HG03103 (cell line): ENCODE measurements at regions not wholly inside any gene's neighbourhood (a gene's known extent, or its start where the extent isn't known, plus 50 kb on each side); places are given as distances from the start of the nearest gene placed in this dataset.
A peak's percentile ranks its signal among the peaks of the same experiment; 100 is the strongest.
"Not testable (repeated sequence)": the region's sequence is repeated elsewhere in the genome, so short reads cannot be mapped to it uniquely, and the experiment has no call there.

Source experiments
- ATAC-seq: cut with Tn5 transposase; IDR thresholded peaks from one replicate; pipeline ENCODE4 v1.9.1; 2021; ENCODE audit warnings: low read depth; ENCODE audit not compliant: unreplicated experiment

DNA sequence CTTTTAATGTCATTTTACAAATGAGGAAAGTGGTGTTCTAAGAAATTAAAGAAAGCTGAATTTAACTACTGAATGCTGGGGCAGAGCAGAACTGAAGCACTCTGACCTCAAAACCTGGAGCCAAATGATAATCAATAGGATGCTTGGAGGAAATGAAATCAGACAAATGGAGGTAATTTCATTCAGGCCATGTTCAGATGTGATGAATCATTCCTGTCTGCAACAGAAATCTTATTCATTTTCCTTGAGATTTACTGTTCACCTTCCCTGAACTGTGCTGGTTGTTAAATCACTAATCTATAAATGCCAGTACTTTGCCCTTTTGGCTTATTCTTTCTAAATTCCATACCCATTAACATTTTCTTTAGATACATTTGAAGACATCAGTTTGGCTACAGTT, 85.6 kb upstream of the SNX7 start:
- ATAC-seq = no peak

DNA sequence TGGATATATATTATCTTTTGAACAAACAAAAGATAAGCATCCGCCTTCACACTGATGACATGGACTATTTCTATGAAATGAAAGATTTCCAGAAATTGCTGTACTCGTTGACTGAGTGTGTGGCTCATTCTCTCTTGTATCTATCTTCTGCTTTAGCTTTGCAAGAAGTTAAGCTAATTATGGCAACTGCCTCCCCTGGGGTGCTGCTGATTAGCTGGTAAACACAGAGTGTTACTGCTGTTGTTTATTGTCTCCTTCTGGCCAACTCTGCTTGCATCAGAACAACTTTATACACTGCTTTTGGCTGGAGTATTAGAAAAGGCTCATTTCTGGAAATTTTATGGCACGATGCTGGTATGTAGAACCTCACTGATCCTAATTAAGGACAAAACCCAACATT, 95.6 kb upstream of the SNX7 start:
- ATAC-seq = no peak

DNA sequence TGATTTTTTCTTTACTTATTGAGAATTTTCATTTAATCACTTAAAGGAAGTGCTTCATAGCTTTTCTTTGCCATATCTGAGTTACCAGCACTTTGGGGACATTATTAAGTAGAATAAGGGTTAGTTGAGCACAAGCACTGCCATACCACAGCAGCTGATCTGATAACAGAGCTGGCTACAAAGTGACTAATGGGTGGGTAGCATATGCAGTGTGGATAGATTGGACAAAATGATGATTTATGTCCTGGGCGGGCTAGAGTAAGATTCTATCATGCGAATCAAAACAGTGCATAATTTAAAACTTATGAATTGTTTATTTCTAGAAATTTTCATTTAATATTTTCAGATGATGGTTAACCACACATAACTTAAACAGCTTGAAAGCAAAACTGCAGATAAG, 102.2 kb upstream of the SNX7 start:
- ATAC-seq = no peak

DNA sequence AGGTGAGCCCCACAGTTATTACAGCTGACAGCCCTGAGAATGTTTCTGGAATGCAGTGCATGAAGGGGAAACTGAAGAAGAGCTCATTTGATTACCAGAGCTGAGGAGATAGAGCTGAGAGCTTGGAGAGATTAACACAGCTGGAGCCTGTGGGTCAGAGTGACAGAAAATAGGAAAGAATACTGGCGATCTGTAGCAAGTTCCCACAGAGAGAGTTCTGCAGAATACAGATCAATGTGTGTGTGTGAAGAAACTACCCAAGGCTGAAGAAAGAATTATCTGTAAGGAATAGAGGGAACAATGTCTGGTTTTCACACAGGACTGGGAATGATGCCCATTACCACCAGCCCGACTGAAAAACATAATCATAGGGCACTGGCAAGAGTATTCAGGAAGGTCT, 103.6 kb upstream of the SNX7 start:
- ATAC-seq = no peak

DNA sequence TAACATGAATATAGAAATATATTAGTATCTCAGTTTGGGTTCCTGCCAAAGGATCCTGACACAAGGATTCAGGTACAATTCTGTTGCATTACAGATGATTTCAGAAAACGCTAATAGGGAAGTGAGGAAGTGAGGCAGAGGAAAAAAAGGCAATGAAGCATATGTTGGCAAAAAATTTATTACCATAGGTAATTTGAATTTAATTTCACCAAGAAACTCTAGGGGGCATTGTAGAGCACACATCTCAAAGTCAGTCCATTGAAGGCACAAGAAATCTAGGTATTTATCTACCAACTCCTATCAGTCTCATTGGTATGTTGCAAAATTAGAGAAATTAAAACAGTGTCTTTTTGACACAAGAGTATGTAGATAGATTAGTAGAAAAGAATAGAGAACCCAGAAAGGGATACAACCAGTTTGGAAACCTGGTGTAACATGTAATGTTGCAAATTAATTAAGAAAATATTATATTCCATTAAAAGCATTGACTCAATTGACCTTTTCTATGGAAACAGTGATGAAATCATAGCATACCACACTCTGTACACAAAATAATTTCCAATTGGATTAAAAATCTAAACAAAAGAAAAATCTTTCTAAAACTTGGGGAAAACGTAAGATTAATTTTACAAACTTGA, 104.9 kb upstream of the SNX7 start:
- ATAC-seq = no peak

DNA sequence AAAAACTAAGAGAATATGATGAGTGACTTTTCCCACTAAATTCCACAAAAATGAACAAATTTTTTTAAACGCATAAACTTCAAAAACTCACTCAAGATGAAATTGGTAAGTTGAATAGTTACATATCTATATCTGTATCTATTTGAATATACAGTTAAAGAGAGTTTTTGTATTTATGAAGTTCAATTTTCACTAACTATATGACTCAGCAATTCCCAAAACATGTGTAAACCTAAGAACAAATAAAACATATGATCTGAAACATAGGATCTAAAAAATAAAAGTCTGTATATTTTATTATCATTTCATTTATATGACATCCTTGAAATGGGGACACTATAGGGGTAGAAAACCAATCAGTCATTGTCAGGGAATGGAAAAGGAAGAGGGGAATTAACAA, 105.7 kb upstream of the SNX7 start:
- no peak for ATAC-seq

- ATAC-seq = not testable (repeated sequence)
These were observed 108.9 kb upstream of the SNX7 start for GRCh38 chr1:98552576-98553074.

DNA sequence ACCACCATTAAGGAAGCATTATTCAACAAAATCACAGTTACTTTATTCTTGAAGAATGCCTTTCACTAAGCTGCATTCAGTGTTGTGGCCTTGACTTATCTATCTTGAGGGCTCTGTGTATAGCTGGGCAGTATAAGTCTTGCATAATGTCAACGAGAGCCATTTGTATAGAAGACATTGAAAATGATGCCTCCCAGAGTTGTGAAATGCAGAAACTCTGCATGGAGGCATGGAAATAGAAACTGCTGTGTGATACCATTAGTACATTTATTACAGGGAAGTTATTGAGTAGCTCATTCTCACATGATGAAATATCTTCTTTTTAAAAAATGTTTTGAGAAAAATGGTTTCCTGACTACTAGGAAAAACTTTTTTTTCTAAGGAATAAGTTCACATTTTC, 111.4 kb upstream of the SNX7 start:
- ATAC-seq = no peak

- ATAC-seq = no peak
These were observed 115.2 kb upstream of the SNX7 start for GRCh38 chr1:98546319-98546718.

GRCh38 chr1:98538106-98538505, 123.4 kb upstream of the SNX7 start:
- no peak for ATAC-seq

DNA sequence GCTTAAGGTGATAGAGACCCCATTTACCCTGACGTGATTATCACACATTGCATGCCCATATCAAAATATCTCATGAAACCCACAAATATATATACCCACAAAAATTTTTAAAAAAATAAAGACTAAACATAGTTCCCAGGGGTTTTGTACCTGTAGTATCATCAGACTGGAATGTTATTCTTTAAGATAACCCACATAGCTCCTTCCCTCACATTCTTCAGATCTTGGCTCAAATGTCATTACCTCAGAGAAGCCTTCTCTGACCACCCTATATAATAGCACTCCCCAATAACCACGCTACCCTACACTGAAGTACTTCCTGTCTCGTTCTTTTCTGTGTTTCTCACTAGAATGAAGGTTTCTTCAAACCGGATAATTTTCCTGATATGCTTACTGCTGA, 138.3 kb upstream of the SNX7 start:
- ATAC-seq = no peak

- no peak for ATAC-seq
These were observed 145.2 kb upstream of the SNX7 start for GRCh38 chr1:98516306-98516705.

DNA sequence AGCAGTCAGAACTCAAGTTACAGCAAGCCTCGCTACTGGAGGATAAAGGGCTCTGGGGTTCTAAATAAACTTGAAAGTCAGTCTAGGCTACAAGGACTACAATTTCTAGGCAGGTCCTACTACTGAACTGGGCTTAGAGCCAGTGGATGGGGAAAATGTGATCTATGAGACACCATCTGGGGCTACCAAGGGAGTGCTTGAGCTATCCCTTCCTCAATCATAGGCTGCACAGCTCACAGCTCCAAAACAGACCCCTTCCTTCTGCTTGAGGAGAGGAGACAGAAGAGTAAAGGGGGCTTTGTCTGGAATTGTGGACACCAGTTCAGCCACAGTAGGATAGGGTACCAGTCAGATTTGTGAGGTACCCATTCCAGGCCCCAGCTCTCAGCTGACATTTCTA, 145.8 kb upstream of the SNX7 start:
- ATAC-seq = no peak

DNA sequence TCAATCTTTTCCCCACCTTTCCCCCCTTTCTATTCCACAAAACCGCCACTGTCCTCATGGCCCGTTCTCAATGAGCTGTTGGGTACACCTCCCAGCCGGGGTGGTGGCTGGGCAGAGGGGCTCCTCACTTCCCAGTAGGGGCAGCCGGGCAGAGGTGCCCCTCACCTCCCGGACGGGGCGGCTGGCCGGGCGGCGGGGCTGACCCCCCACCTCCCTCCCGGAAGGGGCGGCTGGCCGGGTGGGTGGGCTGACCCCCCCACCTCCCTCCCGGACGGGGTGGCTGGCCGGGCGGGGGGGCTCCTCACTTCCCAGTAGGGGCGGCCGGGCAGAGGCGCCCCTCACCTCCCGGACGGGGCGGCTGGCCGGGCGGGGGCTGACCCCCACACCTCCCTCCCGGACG, 149.3 kb upstream of the SNX7 start:
- ATAC-seq = not testable (repeated sequence)

- no peak for ATAC-seq
These were observed 157.8 kb upstream of the SNX7 start for GRCh38 chr1:98503771-98504170.

DNA sequence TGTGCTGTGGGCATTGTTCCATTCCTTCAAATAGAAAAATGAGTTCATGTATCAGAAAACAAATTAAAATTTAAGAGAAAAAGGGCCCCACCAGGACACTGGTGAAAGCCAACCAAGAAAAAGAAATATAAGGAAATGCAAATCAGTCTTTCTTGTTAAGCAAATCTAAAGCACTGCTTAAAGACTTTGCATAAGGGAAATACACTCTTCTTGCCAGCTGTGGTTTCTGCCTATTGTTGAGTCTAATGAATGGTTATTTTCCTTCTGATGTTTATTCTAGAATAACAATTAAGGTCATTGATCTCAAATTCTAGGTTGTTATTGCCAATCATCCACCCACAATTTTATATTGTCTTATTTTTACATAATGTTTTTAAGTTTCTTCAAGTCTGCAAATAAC, 158.6 kb upstream of the SNX7 start:
- ATAC-seq = no peak

DNA sequence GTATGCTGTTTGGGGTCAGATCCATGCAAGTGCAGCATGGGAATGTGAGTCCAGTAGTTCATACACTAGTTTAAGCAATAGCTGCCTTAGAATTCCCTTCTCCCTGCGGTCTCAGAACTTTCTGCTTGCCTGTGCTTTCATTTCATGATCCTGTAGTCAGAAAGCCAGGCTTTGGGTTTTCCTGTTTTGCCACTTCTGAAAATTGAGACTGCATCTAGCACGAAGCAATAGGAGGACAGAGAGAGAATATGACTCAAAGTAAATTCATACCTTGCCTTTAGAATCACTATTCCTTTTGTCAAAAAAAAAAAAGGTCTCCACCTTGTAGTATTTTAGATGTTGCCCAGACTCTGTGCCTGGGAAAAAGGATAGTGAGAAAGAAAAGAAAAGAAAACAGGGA, 161.2 kb upstream of the SNX7 start:
- no peak for ATAC-seq

DNA sequence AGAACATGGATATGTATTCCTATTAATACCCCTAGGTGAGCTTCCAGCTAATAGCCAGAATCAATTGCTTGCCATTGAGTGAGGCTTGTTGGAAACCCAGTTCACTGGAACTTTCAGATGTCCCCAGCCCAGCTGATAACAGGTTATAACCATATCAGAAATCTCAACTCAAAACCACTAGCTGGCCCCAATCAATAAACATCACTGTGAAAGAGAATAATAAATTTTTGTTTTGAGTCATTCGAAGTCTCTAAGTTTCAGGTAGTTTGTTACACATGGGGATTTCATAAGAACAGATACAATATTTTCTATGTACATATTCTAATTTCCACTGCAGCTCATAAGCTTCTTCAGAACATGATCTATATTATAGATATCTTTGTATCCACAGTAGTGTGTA, 162.9 kb upstream of the SNX7 start:
- no peak for ATAC-seq

- ATAC-seq = no peak
These were observed 164.0 kb upstream of the SNX7 start for GRCh38 chr1:98497497-98497896.

DNA sequence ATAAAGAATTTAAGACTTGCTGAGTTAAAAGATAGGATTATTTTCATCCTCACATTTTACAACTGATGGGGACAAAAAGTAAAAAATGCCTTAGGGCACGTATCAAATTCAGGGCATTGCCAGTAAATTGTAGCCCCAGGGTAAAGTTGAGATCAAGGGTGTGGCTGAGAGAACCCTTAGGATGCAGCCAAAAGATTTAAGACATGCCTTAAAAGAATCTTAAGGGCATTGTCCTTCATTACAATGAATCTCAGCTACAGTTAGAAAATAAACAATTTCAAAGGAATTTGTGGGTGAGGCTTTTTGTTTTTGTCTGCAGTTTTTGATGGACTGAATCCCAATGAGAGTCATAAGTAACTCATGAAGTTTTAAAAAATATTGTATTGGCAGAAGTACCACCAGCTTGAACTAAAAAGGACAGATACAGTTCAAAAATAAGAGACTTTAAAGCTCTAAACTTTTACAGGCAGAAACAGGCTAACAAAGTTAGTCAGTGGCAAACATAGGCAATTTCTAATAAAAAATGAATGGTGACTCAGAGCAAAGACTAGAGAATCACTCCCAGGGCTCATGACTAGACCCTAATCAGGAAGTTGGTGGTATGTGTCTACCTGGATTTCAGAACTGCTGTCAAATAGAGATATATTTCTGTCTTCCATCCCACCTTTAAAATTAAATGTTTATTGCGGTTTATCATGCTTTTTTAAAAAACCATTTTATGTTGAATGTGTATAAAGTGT, 165.1 kb upstream of the SNX7 start:
- no peak for ATAC-seq

DNA sequence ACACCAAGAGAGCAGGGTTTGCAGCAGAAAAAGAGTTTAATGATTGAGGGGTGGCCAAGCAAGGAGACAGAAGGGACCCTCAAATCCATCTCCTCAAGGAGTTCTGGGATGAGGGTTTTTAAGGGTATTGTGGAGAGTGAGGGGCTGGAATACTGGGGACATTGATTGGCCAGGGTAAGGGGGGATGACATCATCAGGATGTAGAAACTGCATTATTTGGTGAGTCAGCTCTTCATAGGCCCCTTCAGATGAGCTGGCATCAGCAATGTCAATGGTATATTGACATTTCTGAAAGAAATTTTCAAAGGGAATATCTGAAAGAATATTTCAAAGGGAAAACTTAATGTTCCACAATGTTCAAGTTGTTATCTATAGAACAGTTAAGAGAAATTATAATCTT, 168.1 kb upstream of the SNX7 start:
- ATAC-seq = no peak

DNA sequence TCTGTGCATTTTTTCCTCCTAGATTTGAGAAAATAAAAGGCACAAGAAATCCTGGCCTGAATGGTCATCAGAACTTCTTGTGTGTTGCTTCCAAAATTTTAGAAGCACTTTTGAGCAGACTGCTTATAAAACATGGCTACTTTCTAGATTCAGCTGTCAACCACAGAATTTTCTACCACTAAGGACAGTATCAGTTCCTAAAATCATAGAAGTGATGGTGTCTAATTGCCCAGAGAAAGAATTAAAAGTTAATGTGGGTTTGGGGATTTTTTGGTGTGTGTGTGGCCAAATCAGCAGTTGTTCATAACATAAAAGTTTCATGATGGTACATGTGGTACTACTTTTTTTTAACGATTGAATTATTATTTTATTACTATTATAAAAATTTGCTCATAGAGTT, 171.4 kb upstream of the SNX7 start:
- peak; percentile 66 for ATAC-seq
